Activated CD4-positive, alpha-beta T cell treated with anti-CD3 and anti-CD28 coated beads for 36 hours (primary cell): ENCODE measurements at regions not wholly inside any gene's neighbourhood (a gene's known extent, or its start where the extent isn't known, plus 50 kb on each side); places are given as distances from the start of the nearest gene placed in this dataset.

Experiments used
- ATAC-seq: fragments of 200-7000 bp; cut with Tn5 transposase; one replicate; pipeline ENCODE4 v1.10.0; 2021; ENCODE audit warnings: mild to moderate bottlenecking, moderate library complexity
- CTCF ChIA-PET: fragments of 350-600 bp; sonication (Branson Sonifier 250); formaldehyde crosslinking; loops from one replicate; lab custom pipeline; 2021; ENCODE audit warnings: antibody characterized with exemption; lab: Charles Lee
- POLR2A ChIA-PET: fragments of 350-600 bp; sonication (Branson Sonifier 250); formaldehyde crosslinking; loops from one replicate; lab custom pipeline; 2021; ENCODE audit warnings: antibody characterized with exemption, inconsistent platforms; lab: Charles Lee
- DNase-seq: peaks from one replicate; pipeline ENCODE4 v3.0.0-alpha.2; 2020
- H3K27ac Mint-ChIP-seq: one replicate; pipeline ENCODE4 v1.8.0; 2021; ENCODE audit warnings: mixed read lengths
- H3K27me3 Mint-ChIP-seq: one replicate; pipeline ENCODE4 v1.8.0; 2021; ENCODE audit warnings: mixed read lengths
- H3K36me3 Mint-ChIP-seq: one replicate; pipeline ENCODE4 v1.8.0; 2021; ENCODE audit warnings: low read depth, mixed read lengths
- H3K4me1 Mint-ChIP-seq: one replicate; pipeline ENCODE4 v1.8.0; 2021; ENCODE audit warnings: mixed read lengths
- H3K4me3 Mint-ChIP-seq: one replicate; pipeline ENCODE4 v1.8.0; 2021; ENCODE audit warnings: mild to moderate bottlenecking, moderate library complexity, mixed read lengths
- H3K9me3 Mint-ChIP-seq: one replicate; pipeline ENCODE4 v1.8.0; 2021; ENCODE audit warnings: low read depth, mixed read lengths
- intact Hi-C, 2 experiments: fragments of 100-400 bp; cut with DNase I in 1 of 2; cut with micrococcal nuclease in 1 of 2; formaldehyde crosslinking; loops; one replicate each; pipeline versions ENCODE4 v1.14.2 to v1.15.1; 2022 to 2024; cut with DNase I, micrococcal nuclease

DNA sequence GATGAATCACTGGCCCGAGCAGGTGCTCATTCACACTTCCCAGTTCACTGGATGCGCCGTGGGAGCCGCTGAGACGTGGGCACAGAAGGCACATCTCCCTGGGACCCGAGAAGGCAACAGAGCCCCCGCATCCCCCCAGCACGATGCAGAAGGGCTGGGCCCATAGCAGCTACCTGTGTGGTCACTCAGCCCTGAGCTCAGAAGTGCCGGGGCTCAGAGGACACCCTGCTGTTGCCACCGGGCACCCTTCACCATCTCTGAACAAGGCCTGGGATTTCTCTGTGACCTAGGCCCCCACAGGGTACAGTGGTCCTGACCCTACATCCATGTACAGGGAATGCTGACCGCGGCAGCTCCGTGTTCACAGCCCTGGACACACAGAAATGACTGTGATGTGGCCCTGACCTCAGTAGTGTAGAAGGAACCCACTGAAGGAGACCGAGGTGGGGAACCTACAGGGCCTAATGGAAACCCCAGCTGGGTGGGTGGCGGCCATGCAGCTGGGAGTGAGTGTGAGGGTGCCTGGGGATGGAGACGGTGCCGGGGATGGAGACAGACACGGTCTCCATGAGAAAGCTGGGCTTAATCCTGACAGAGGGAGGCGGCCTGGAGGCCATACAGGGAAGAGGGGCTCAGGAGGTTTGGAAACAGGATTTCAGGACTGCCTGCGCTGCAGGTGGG is 111.9 kb upstream of the OTOS start:
- no peak for DNase-seq
- no peak overlapping the region for H3K27ac Mint-ChIP-seq
- ATAC-seq, result no peak
- H3K36me3 Mint-ChIP-seq, result no peaks in the 10 kb centered on the region
- H3K27me3 Mint-ChIP-seq, result peaks cover 2% of the 10 kb centered on the region
- no peaks in the 10 kb centered on the region for H3K9me3 Mint-ChIP-seq
- no peak overlapping the region for H3K4me3 Mint-ChIP-seq
- H3K4me1 Mint-ChIP-seq, result no peaks in the 10 kb centered on the region
- POLR2A ChIA-PET, result no interaction called here
- intact Hi-C loops, result no loop called here
- CTCF ChIA-PET, result no interaction called here

DNA sequence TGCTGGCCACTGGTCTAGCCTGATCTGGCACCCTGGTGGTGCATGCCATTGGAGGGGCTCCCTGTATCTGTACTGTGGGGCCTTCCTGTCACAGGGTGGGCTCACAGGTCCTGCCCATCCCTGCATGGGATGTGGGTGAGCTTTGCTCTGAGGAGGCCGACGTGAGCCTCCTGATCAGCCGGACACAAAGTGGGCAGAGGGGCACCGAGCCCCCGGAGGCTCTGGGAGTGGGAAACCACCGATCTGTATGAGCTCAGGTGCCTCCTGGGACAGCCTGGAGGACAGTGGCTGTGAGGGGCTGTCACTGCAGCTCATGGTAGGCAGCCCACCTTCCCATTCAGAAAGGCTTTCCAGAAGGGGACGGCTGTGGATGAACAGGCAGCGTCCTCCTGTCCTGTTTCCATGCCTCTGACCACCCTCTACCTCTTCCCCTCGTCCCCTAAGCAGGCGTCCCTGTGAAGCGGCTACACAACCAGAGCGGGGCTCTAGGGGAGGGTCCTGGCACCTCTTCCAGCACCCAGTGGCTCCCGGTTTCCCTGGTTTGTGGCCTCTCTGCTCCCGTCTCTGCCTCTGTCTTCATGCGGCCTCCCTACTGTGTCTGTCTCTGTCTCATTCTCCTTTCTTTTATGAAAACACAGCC is 112.5 kb upstream of the OTOS start:
- intact Hi-C loops, result no loop called here
- no peaks in the 10 kb centered on the region for H3K4me1 Mint-ChIP-seq
- DNase-seq (no peak), ATAC-seq (no peak)
- ChIA-PET POLR2A (no interaction called here), CTCF (no interaction called here)
- no peak overlapping the region for H3K27ac Mint-ChIP-seq
- no peak overlapping the region for H3K4me3 Mint-ChIP-seq
- H3K36me3 Mint-ChIP-seq, result no peaks in the 10 kb centered on the region
- H3K9me3 Mint-ChIP-seq, result no peaks in the 10 kb centered on the region
- peaks cover 2% of the 10 kb centered on the region for H3K27me3 Mint-ChIP-seq

DNA sequence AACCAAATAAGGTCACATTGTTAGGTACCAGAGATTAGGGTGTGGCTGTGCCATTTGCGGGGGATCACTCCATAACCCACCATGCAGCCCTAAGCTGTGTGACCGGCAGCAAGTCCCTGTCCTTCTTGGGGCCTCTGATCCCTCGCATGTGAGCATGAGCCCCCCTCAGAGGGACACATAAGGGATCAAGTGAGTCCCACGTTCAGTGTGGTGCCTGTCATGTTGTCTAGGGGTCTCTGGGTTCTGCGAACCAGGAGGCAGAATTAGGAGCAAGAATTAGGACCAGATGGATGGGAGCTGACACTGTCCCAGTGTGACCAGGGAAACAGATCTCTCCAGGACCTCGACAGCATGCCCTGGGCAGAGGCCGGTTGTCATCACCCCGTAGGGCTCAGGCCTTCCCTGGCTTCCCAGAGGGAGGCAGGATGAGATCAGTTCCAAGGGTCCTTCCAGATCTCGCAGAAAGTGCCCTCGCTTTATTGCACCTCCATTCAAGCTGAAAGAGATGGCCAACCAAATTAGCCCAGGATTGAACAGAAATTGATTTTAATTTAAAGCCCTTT is 113.2 kb upstream of the OTOS start:
- POLR2A ChIA-PET, result no interaction called here
- no peak overlapping the region for H3K4me3 Mint-ChIP-seq

DNA sequence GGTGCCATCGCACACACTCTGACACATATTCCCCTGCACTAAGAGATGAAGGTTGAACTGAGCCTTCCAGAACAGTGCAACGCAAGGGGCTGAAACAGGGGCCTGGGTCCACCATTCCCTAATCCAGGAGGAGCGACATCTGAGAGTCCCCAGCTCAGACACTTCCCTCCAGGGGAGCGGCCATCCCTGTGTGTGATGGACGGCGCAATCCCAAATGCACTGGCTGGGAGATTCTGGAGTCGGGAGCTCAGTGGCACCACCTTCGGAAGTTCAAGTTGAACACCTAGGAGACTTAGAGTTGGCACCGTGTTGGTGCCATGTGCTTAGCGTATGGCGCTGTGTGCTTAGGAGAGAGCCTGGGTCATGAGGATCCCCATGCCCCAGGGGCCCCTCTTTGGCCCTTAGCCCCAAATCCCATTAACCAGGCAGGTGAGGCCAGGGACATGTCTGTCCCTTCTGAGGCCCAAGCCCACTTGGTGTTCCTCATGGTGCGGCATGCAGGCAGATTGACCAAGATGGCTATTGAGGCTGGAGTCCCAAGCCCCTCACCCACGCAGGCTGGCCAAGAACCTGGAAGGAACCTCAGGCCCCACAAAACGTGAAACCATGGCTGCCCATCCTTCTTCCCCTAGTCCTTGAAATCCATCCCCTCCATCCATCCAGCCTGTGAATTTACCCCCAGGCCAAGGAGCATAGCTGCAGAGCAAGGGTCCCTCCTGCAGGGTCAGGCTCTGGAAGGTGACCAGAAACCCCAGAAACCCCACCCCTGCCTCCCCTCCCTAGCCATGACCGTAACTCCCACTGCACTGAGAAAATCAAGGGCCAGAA is 114.1 kb upstream of the OTOS start:
- intact Hi-C loops, result no loop called here
- DNase-seq (no peak), ATAC-seq (no peak)
- Mint-ChIP-seq H3K4me1 (no peaks in the 10 kb centered on the region), H3K4me3 (no peak overlapping the region), H3K9me3 (no peaks in the 10 kb centered on the region), H3K36me3 (no peaks in the 10 kb centered on the region), H3K27ac (no peak overlapping the region), H3K27me3 (peaks cover 2% of the 10 kb centered on the region)
- ChIA-PET CTCF (no interaction called here), POLR2A (no interaction called here)

More for the DNA sequence above, 113.2 kb upstream of the OTOS start:
- Mint-ChIP-seq H3K27me3 (peaks cover 2% of the 10 kb centered on the region), H3K4me1 (no peaks in the 10 kb centered on the region), H3K9me3 (no peaks in the 10 kb centered on the region), H3K27ac (no peak overlapping the region), H3K36me3 (no peaks in the 10 kb centered on the region)
- DNase-seq (no peak), ATAC-seq (no peak)
- CTCF ChIA-PET, result no interaction called here
- intact Hi-C loops, result no loop called here

DNA sequence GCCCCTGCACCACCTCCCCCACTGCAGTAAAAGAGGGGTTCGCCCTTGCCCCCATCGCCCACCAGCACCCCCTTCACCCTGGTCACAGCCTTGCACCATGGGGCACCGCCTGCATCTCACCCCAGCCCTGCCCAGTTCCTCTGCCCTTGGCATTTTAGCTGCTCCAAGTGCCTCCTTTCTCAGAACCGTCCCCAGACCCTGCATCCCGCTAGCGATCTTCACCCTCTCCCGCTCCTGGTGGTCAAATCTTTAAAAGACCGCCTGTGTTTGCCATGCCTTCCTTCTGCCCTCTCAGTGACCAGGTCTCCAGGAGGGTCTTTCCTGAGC is 114.7 kb upstream of the OTOS start:
- no peak for ATAC-seq
- no peak for DNase-seq
- ChIA-PET POLR2A (no interaction called here), CTCF (no interaction called here)
- H3K4me3 Mint-ChIP-seq, result no peak overlapping the region
- H3K4me1 Mint-ChIP-seq, result no peaks in the 10 kb centered on the region
- H3K27ac Mint-ChIP-seq, result no peak overlapping the region
- no peaks in the 10 kb centered on the region for H3K9me3 Mint-ChIP-seq
- no peaks in the 10 kb centered on the region for H3K36me3 Mint-ChIP-seq
- intact Hi-C loops, result no loop called here
- peaks cover 2% of the 10 kb centered on the region for H3K27me3 Mint-ChIP-seq

DNA sequence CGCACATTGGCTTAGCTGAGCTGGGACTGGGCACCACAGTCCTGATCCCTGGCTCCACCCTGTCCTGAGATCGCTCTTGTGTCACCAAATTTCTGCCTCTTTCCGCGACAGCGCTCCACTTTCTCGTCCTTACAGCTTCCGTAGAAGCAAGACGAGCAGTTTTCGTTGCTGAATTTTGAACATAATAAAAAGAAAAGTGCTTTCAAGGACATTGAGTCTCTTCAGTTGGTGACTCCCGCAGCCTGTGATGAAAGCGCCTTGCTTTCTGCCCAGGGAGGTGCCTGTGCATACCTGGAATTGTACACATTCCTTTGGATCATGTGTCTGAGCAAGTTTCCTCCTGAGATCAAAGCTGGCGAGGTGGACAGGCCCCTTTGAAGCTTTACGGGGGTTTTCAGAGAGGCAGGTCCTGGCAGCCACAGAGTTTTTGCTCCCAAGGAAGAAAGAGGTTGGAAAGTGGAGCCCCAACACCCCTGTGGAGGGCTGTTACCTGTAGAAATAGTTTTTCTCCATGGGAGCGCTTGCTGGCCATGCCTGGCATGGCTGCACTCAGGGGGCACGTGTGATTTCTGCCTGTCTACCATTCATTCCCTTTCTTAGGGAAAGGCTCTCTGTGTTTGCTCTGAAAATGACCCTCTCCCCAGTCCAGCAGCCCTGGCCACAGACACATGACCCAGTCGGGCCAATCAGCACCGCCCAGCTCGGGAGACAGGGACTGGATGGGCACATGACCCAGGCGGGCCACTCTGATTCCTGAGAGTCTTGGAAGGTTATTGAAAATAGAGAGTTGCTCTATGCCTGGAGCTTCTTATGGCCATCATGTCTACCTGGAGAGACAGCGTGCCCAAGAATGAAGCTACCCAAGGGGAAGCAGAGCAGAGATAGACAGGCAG is 115.6 kb upstream of the OTOS start:
- intact Hi-C loops, result no loop called here
- ATAC-seq (no peak), DNase-seq (no peak)
- peaks cover 2% of the 10 kb centered on the region for H3K27me3 Mint-ChIP-seq
- ChIA-PET CTCF (no interaction called here), POLR2A (no interaction called here)
- H3K27ac Mint-ChIP-seq, result no peak overlapping the region
- no peaks in the 10 kb centered on the region for H3K36me3 Mint-ChIP-seq
- no peaks in the 10 kb centered on the region for H3K4me1 Mint-ChIP-seq
- H3K9me3 Mint-ChIP-seq, result peaks cover 2% of the 10 kb centered on the region
- H3K4me3 Mint-ChIP-seq, result no peak overlapping the region

DNA sequence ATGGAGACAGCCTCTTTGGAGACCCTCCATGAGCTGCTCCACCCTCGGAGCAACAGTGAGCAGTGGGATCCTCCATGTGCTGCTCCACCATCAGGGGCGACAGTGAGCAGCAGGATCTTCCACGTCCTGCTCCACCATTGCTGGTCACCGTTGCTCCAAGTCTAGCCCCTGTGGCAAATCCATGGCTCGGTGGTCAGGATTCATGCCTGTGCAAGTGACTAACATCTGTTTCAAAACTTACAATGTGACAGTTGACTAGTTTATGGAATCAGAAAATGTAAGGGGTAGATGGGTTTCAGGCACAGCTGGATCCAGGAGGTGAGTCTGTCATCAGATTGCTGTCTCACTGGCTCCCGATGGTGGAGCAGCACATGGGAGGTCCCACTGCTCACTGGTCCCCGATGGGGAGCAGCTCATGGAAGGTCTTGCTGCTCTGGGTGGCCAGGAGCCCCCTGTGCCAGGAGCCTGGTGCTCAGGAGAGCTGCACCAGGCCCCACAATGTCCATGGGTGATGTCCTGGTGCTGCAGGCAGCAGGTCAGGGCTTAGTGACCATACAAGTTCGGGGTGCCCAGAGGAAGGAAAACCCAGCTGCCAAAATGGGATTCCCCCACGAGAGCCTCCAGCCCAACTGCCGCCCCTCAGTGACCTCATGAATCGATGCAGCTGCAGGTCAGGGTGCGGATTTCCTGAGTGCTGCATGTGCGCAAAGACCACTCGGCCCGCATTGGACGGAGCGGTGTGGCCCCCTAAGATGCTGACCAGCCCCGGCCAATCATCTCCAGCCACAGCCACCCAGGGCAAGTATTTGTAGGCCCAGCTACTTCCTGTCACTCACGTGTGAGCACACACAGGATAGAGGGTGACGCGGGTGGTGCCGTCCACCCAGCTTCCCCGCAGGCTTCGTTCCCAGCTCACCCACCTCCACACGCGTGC is 116.5 kb upstream of the OTOS start:
- H3K4me3 Mint-ChIP-seq, result no peak overlapping the region
- CTCF ChIA-PET, result no interaction called here
- peaks cover 2% of the 10 kb centered on the region for H3K27me3 Mint-ChIP-seq
- no peak overlapping the region for H3K27ac Mint-ChIP-seq
- POLR2A ChIA-PET, result no interaction called here
- ATAC-seq, result no peak
- no peaks in the 10 kb centered on the region for H3K4me1 Mint-ChIP-seq
- no peak for DNase-seq
- H3K9me3 Mint-ChIP-seq, result peaks cover 6% of the 10 kb centered on the region
- intact Hi-C loops, result no loop called here
- no peaks in the 10 kb centered on the region for H3K36me3 Mint-ChIP-seq

DNA sequence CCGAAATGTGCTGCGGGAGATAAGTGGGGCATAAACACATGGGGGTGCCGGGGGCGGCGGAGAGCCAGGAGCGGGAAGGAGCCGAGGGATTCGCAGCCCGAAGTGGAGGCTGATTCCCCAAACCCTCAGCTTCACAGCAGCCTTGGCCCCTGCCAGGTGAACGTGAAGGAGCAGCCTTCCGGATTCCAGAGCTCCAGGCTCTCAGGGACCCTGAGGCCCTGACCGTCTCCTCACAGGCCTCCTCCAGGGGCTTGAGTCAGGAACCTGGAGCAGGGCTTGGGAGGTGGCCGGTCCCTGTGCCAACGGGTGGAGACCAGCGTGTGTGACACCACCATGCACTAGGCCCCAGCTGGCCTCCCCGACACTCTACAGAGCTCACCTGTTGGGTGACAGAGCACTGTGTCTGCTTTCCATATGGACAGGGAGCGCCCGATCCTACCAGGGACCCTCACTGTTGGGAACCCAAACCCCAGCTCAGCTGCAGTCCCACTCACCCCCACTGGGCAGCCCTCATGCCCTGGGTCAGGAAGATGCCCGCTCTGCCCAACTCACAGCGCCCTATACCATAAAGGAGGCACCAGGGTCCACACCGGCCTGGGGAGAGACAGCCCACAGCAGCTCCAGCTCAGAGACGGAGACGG is 117.6 kb upstream of the OTOS start:
- no peak for DNase-seq
- ChIA-PET CTCF (no interaction called here), POLR2A (no interaction called here)
- no peak for ATAC-seq
- H3K36me3 Mint-ChIP-seq, result no peaks in the 10 kb centered on the region
- H3K27ac Mint-ChIP-seq, result no peak overlapping the region
- H3K4me3 Mint-ChIP-seq, result no peak overlapping the region
- intact Hi-C loops, result no loop called here
- H3K4me1 Mint-ChIP-seq, result no peaks in the 10 kb centered on the region
- peaks cover 10% of the 10 kb centered on the region for H3K9me3 Mint-ChIP-seq
- peaks cover 2% of the 10 kb centered on the region for H3K27me3 Mint-ChIP-seq

DNA sequence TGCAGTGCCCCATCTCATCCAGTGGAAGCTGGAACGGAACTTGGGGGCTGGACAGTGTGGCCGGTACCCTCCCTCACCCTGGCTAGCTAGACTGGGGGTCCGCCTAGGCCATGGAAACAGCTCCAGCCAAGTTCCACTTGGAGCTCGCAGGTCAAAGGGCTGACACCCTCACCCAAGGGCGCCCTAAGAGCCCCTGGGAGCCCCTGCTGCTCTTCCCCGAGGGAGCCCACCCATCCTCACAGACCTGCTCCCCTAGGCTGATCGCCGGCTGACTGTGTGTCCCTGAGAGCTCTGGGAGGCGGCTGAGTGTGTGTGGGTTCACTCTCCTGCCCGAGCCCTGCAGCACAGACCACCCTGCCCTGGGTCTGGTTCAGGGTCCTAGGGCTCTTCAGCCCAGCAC is 118.2 kb upstream of the OTOS start:
- ChIA-PET POLR2A (no interaction called here), CTCF (no interaction called here)
- peaks cover 2% of the 10 kb centered on the region for H3K27me3 Mint-ChIP-seq
- DNase-seq, result no peak
- no peak overlapping the region for H3K4me3 Mint-ChIP-seq
- no peaks in the 10 kb centered on the region for H3K4me1 Mint-ChIP-seq
- intact Hi-C loops, result no loop called here
- H3K36me3 Mint-ChIP-seq, result no peaks in the 10 kb centered on the region
- ATAC-seq, result no peak
- H3K27ac Mint-ChIP-seq, result no peak overlapping the region
- H3K9me3 Mint-ChIP-seq, result peaks cover 14% of the 10 kb centered on the region

DNA sequence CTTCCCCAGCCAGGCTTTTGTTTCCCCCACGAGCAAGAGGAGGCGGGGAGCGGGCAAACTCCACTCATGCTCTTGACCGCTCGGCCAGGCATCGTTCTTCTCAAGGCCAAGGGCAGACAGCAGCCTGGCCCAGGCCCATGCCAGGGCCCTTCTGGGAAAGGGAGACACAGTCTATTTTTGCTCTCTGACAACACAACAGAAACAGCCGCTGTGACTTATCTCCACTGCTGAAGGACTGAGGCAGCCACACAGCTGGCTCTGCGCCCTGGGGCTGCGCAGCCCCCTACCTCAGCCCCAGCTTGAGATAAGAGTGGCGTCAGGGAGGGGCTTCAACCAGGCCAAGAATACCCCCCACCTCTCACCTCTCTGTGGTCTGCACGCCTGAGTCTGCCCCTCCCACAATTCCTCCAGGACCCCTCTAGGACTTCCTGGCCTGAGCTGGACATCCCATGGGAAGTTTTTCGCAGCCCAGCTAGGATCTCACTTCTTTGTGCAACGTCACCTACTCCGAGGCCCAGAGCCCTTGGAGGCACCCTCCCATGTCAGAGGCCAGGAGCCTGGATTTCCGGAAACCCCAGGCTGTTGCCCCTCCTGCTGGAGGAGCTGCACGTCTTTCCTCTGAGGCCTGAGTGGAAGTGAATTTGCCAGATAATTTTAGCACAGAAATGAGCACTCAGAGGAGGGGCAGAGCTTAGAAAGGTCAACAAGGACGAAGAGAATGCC is 118.9 kb upstream of the OTOS start:
- H3K9me3 Mint-ChIP-seq, result peaks cover 18% of the 10 kb centered on the region
- no peak overlapping the region for H3K4me3 Mint-ChIP-seq
- intact Hi-C loops, result no loop called here
- ATAC-seq, result no peak
- DNase-seq, result no peak
- no peaks in the 10 kb centered on the region for H3K36me3 Mint-ChIP-seq
- no peak overlapping the region for H3K27ac Mint-ChIP-seq
- CTCF ChIA-PET, result no interaction called here
- H3K27me3 Mint-ChIP-seq, result peaks cover 2% of the 10 kb centered on the region
- POLR2A ChIA-PET, result no interaction called here
- no peaks in the 10 kb centered on the region for H3K4me1 Mint-ChIP-seq
